ENCODE measurements at regions not wholly inside any gene's neighbourhood (a gene's known extent, or its start where the extent isn't known, plus 50 kb on each side); places are given as distances from the start of the nearest gene placed in this dataset.

DNA sequence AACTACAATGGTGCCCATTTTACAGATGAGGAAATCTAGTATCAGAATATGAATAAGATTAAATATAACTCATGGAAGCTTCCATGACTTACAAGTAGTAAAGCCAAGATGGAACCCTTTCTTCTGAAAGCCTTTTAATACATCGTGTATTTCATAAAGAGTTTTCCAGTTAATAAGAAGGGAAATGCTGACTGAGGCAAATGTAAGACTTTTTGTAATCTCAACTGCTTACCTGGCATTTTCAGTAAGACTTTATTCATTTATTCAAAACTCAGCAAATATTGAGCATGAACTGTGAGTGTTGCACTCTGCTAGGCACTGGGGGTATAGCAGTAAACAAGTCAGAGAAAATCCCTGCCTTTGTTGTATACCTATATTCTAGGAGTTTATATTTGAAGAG lies 256.4 kb upstream of the THRB start:
- 95% methylated on average over 1 of the region's 1 CpG for WGBS
- H3K4me3 ChIP-seq (ENCODE audit: low read depth, low read length), result no peak overlapping the region
- no peak overlapping the region for H3K27ac ChIP-seq (ENCODE audit: low read depth)
- no peak for DNase-seq (ENCODE audit: extremely low spot score)
- no peaks in the 10 kb centered on the region for H3K4me1 ChIP-seq (ENCODE audit: insufficient read depth)
- no peaks in the 10 kb centered on the region for H3K36me3 ChIP-seq (ENCODE audit: insufficient read depth)

DNA sequence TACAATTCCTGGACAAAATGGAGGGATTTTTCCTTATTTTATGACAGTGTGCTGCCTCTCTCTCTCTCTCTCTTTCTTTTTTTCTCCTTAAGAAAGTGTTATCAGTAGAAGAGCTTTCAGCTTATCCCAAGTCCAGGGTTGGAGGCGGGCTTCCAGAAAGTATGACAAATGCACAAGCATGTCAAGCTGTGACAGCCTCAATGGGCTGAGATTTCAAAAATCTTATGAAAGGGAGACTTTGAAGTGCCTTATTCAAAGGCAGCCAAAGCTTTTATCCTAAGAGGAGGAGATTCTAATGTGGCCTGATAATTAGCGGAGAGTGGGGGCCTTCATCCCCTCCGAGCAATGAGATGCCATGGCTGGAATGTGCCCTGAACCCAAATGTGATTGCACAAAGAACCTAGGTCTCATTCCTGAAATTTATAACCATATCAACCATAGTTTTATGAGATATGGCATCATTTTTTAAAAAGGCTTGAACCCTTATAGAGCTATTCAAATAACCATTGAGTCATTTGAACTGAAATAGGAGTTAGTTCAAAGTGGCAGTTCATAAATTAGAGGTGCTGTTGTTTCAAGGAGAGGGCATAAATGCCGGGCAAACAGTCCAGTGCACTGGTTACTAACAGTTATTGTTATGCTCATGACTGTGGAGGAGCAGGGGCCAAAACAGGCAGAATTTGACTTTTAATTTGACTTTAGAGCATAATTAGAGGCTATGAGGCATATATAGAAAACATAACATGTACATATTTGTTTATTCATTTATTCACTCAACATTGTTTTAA lies 261.6 kb upstream of the THRB start:
- Histone ChIP-seq H3K4me1 (ENCODE audit: insufficient read depth) (no peaks in the 10 kb centered on the region), H3K36me3 (ENCODE audit: insufficient read depth) (no peaks in the 10 kb centered on the region), H3K27ac (ENCODE audit: low read depth) (no peak overlapping the region), H3K4me3 (ENCODE audit: low read depth, low read length) (no peak overlapping the region)
- no peak for DNase-seq (ENCODE audit: extremely low spot score)
- 64% methylated on average over 4 of the region's 4 CpGs for WGBS

DNA sequence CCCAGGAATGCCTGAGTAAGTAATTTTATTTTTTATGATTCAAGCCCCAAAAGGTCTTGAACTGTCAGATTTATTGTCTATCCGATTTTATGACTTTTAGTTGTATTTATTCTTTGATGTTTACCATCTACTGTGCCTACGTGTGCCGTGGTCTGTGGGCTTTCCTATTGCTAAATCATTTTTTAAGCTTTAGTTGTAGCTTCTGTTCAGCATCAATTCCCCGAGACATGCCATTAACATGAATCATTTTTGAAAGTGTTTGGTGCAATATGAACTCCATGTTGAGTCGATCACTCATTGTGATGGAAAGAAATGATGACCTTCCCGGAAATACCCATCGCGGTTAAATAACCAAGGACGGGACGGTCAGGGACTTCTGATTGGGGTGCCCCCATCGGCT lies 268.7 kb upstream of the THRB start:
- WGBS, result 84% methylated on average over 11 of the region's 11 CpGs
- DNase-seq (ENCODE audit: extremely low spot score), result no peak
- Histone ChIP-seq H3K36me3 (ENCODE audit: insufficient read depth) (no peaks in the 10 kb centered on the region), H3K27ac (ENCODE audit: low read depth) (no peak overlapping the region), H3K4me1 (ENCODE audit: insufficient read depth) (no peaks in the 10 kb centered on the region), H3K4me3 (ENCODE audit: low read depth, low read length) (no peak overlapping the region)

DNA sequence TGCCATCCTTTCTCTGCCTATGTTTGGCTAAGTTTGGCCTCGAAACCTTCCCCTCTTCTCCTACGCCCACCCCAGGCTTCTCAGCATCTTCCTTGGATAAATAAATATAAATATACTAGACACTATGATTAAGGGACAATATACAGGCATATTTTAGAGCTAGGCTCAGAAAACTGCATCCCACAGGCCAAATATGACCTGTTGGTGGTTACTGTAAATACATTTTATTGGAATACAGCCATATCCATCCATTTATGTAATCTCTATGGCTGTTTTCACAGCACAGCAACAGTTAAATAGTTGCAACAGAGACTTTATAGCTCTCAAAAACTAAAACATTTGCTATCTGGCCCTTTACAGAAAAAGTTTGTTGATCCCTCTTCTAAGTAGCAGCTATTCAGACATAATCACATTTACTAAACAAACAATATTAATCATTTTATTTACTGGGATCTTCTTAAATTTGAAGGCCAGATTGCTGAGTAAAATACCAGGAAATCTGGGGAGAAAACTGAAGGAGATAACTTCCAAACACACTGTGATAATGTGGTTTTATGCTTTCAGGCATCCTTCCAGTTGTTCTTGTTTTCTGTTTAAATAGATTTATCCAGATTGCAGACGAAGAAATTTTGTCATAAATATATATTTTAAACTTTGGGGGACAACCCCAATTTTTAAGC lies 269.7 kb upstream of the THRB start:
- no peak overlapping the region for H3K4me3 ChIP-seq (ENCODE audit: low read depth, low read length)
- no peaks in the 10 kb centered on the region for H3K36me3 ChIP-seq (ENCODE audit: insufficient read depth)
- WGBS, result 52% methylated on average over 3 of the region's 3 CpGs
- DNase-seq (ENCODE audit: extremely low spot score), result no peak
- no peaks in the 10 kb centered on the region for H3K4me1 ChIP-seq (ENCODE audit: insufficient read depth)
- H3K27ac ChIP-seq (ENCODE audit: low read depth), result no peak overlapping the region

DNA sequence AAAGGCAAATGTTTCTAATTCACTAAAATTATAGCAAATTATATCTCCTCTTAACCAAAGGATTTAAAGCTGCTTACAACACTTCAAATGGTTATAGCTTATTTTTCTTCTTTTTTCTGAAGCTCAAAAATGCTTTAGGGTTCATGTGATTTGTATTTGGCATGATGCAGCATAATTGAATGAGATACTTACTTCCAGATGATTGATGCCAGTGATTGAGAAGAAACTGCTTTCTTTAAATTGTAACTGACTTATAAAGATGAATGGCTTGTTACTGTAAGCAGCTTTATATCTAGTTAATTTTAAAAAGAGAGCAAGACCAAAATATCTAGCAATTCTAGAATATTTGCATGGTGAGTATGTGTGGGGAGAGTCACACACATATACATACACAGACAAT lies 270.7 kb upstream of the THRB start:
- DNase-seq (ENCODE audit: extremely low spot score), result no peak
- Histone ChIP-seq H3K4me3 (ENCODE audit: low read depth, low read length) (no peak overlapping the region), H3K27ac (ENCODE audit: low read depth) (no peak overlapping the region), H3K36me3 (ENCODE audit: insufficient read depth) (no peaks in the 10 kb centered on the region), H3K4me1 (ENCODE audit: insufficient read depth) (no peaks in the 10 kb centered on the region)

DNA sequence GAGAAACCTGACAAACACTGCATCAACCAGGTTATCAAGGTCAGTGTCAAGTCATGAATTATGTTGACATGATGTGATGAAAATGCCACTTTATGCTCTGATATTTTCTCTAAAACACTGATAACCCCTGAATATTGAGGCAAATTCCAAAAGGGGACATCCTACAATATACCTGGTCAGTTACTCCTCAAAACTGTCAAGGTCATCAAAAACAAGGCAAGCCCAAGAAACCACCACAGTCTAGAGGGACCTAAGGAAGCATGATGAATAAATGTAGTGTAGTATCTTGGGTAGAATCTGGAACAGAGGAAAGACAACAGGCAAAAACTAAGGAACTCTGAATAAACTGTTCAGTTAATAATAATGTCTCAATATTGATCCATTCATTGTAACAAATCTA lies 275.3 kb upstream of the THRB start:
- H3K36me3 ChIP-seq (ENCODE audit: insufficient read depth), result no peaks in the 10 kb centered on the region
- no peak for DNase-seq (ENCODE audit: extremely low spot score)
- no peak overlapping the region for H3K4me3 ChIP-seq (ENCODE audit: low read depth, low read length)
- no peaks in the 10 kb centered on the region for H3K4me1 ChIP-seq (ENCODE audit: insufficient read depth)
- H3K27ac ChIP-seq (ENCODE audit: low read depth), result no peak overlapping the region

DNA sequence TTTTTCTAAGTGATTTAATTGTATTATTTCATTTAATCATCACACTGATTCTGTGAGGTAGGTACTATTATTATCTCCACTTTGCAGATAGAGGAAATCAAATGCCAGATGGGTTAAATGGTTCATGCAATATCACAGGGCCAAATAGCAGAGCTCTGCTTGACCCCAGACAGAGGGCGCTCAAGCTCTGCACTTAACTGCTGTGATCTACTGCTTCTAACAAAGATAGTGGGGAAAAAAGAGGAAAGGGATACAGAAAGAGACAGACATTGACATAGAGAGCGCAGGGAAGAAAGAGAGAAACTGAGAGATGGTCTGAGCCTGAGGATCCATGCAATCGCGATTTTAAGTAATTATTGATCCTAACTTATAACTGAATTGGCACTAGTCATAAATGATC lies 279.1 kb upstream of the THRB start:
- WGBS, result 20% methylated on average over 4 of the region's 4 CpGs
- no peaks in the 10 kb centered on the region for H3K4me1 ChIP-seq (ENCODE audit: insufficient read depth)

DNA sequence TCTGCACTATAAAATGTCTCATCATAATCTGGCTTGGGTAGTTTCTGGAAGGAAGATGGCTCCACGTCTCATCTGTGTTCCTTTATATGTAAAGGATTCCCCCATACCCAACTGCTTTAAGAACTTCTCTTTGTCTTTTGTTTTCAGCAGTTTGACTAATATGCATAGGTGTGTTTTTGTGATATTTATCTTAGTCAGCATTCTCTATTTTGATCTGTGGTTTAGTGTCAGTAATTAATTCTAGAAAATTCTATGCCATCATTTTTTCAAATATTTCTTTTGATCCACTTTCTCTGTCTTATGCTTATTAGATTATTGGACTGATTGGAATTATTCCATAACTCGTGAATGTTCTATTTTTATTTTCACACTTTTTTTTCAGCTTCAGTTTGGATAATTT lies 286.3 kb upstream of the THRB start:
- no peak for DNase-seq (ENCODE audit: extremely low spot score)
- H3K4me3 ChIP-seq (ENCODE audit: low read depth, low read length), result no peak overlapping the region
- WGBS, result 89% methylated on average over 2 of the region's 2 CpGs
- no peaks in the 10 kb centered on the region for H3K36me3 ChIP-seq (ENCODE audit: insufficient read depth)
- no peak overlapping the region for H3K27ac ChIP-seq (ENCODE audit: low read depth)
- no peaks in the 10 kb centered on the region for H3K4me1 ChIP-seq (ENCODE audit: insufficient read depth)

More for the DNA sequence above, 279.1 kb upstream of the THRB start:
- Histone ChIP-seq H3K4me3 (ENCODE audit: low read depth, low read length) (no peak overlapping the region), H3K36me3 (ENCODE audit: insufficient read depth) (no peaks in the 10 kb centered on the region), H3K27ac (ENCODE audit: low read depth) (no peak overlapping the region)
- DNase-seq (ENCODE audit: extremely low spot score), result peak; percentile 39

DNA sequence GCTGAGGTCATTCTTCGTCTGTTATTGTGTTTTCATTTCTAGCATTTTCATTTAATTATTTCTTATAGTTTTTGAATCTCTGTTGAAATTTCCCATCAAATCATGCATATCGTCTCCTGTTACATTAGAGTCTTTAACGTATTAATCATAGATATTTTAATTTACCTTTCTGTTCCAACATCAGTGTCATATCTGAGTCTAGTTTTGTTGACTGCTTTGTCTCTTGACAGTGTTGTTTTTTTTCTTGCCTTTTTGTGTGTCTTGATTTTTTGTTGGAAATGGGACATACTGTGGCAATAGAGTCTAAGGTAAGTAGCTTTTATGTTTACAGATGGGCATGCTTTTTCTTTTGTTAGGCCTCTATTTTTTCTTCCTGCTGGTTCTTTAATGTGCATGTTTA lies 286.8 kb upstream of the THRB start:
- Histone ChIP-seq H3K36me3 (ENCODE audit: insufficient read depth) (no peaks in the 10 kb centered on the region), H3K27ac (ENCODE audit: low read depth) (no peak overlapping the region), H3K4me3 (ENCODE audit: low read depth, low read length) (no peak overlapping the region), H3K4me1 (ENCODE audit: insufficient read depth) (no peaks in the 10 kb centered on the region)
- no peak for DNase-seq (ENCODE audit: extremely low spot score)
- 95% methylated on average over 3 of the region's 3 CpGs for WGBS

DNA sequence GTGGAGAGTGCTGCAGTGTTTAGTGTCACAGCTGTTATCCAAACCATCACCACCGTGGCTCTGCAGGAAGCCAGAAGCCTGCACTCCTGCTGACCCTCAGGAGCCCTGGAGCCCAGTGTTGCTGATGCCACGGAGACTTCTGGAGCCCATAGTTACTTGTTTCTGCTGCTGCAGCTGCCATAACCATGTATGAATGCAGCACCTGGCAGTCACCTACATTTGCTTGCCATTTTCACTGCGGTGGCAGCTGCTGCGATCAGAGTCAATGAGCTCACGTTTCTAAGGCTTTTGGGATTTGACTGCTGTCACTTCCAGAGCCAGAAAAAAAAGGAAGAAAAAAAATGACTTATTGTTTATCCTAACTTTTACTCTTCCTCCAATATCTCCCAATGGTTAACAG lies 299.2 kb upstream of the THRB start:
- WGBS, result 75% methylated on average over 5 of the region's 5 CpGs
- DNase-seq (ENCODE audit: extremely low spot score), result no peak
- Histone ChIP-seq H3K27ac (ENCODE audit: low read depth) (no peak overlapping the region), H3K36me3 (ENCODE audit: insufficient read depth) (no peaks in the 10 kb centered on the region), H3K4me3 (ENCODE audit: low read depth, low read length) (no peak overlapping the region), H3K4me1 (ENCODE audit: insufficient read depth) (no peaks in the 10 kb centered on the region)

DNA sequence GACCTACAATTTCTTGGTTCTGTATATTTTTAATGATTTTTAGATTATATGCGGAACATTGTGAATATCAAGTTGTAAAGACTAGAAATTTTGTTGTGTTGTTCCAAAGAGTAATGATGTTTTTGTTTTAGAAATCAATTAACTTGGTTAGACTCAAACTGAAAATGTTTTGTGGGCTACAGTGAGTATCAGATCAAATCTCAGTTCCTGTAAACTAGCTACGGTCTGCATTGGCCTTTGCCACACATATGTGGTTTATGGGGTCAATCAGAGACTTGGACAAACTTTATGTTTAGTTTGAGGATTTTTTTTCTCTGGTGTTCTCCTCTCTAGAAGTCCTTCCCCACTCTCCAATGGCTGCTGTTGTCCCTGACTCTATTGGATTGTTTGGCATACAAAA lies 308.0 kb upstream of the THRB start:
- 70% methylated on average over 2 of the region's 2 CpGs for WGBS
- no peak for DNase-seq (ENCODE audit: extremely low spot score)
- no peak overlapping the region for H3K4me3 ChIP-seq (ENCODE audit: low read depth, low read length)
- H3K4me1 ChIP-seq (ENCODE audit: insufficient read depth), result no peaks in the 10 kb centered on the region
- no peaks in the 10 kb centered on the region for H3K36me3 ChIP-seq (ENCODE audit: insufficient read depth)
- no peak overlapping the region for H3K27ac ChIP-seq (ENCODE audit: low read depth)

DNA sequence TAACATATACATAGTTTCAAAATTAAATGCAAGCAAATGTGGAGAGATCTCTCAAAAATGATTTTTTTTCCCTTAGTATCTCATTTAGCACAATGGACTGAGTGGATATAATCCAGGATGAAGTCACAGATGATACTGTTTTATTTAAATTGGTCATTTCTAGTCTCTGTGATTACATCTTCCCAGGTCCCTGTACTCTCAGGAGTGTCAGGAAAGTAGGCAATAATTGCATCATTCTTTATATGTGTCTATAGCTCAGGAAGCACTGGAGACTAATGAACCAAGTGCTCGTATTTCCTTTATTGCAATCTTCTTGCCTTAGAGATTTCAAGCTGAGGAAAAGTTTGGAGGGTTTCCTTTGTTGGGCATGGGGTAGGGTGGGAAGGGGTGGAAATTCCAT lies 309.4 kb upstream of the THRB start:
- Histone ChIP-seq H3K27ac (ENCODE audit: low read depth) (no peak overlapping the region), H3K4me1 (ENCODE audit: insufficient read depth) (no peaks in the 10 kb centered on the region), H3K36me3 (ENCODE audit: insufficient read depth) (no peaks in the 10 kb centered on the region), H3K4me3 (ENCODE audit: low read depth, low read length) (no peak overlapping the region)
- WGBS, result 87% methylated on average over 1 of the region's 1 CpG
- DNase-seq (ENCODE audit: extremely low spot score), result no peak

DNA sequence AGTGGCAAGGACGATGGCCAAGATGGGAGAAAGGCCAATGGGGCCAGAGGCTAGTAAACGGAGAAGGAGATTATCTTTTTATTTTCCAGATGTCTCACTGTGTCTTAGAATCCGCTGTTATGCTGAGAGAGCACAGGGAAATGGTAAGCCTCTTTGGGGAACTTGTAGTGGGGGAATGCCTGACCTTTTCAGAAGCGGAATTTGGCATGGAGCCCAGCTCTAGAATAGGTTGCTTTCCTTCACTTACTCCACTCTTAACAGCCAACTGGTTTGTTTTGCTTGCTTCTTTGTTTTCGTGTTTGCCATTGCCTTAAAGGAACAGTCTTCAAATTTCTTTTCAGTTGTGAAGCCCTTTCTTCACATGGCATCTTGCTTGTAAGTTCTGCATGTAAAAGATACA lies 316.2 kb upstream of the THRB start:
- Histone ChIP-seq H3K27ac (ENCODE audit: low read depth) (no peak overlapping the region), H3K4me3 (ENCODE audit: low read depth, low read length) (no peak overlapping the region), H3K4me1 (ENCODE audit: insufficient read depth) (no peaks in the 10 kb centered on the region), H3K36me3 (ENCODE audit: insufficient read depth) (no peaks in the 10 kb centered on the region)
- WGBS, result 28% methylated on average over 5 of the region's 5 CpGs
- DNase-seq (ENCODE audit: extremely low spot score), result no peak

DNA sequence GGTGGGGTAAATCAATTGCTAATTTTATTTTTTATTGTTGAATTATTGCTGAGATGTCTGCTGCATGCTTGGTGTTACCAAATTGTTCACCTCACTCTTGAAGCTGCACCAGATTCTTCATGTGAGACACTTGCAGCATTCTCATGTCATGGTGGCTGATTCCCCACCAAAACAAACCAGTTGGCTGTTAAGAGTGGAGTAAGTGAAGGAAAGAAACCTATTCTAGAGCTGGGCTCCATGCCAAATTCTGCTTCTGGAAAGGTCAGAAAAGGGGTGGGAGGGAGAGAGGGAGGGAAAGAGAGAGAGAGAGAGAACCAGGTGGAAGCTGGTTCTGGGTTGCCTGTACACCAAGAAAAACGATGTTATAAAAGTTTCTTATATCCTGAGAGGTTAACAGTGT lies 317.5 kb upstream of the THRB start:
- no peak overlapping the region for H3K4me3 ChIP-seq (ENCODE audit: low read depth, low read length)
- WGBS, result 76% methylated on average over 1 of the region's 1 CpG
- no peaks in the 10 kb centered on the region for H3K36me3 ChIP-seq (ENCODE audit: insufficient read depth)
- no peak for DNase-seq (ENCODE audit: extremely low spot score)
- no peak overlapping the region for H3K27ac ChIP-seq (ENCODE audit: low read depth)
- H3K4me1 ChIP-seq (ENCODE audit: insufficient read depth), result no peaks in the 10 kb centered on the region
